NOMO-1 treated with DMSO at 0.1 percent for 48 hours (cell line): ENCODE measurements at regions not wholly inside any gene's neighbourhood (a gene's known extent, or its start where the extent isn't known, plus 50 kb on each side); places are given as distances from the start of the nearest gene placed in this dataset.
A peak's percentile ranks its signal among the peaks of the same experiment; 100 is the strongest.

Experiments
- DNase-seq: peaks from one replicate; lab custom pipeline; 2025; ENCODE audit not compliant: unreplicated experiment; lab: John Stamatoyannopoulos, UW

- no peak for DNase-seq
These were observed 495.3 kb upstream of the RASGRP1 start for GRCh38 chr15:39059917-39060316.

- no peak for DNase-seq
These were observed 497.4 kb upstream of the RASGRP1 start for GRCh38 chr15:39061952-39062464.

DNA sequence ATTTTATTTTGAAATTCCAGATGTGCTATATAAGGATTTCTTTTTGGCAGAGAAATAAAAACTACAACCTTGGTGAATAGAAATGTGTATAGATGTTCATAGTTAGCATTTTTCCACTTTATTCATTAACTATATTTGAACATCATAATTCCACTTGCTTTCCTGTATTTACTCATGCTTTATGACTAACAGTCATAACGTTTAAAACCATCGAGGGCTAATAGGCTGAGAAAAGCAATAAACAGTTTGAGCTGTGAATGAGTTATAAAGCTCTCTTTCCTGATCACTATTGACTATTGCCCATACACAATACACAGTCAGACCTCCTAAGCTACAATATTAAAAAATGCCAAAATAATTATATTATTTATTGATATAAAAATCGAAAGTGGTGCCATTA, 502.1 kb upstream of the RASGRP1 start:
- DNase-seq = no peak

- DNase-seq = no peak
These were observed 506.4 kb upstream of the THBS1 start for GRCh38 chr15:39074341-39074985.

DNA sequence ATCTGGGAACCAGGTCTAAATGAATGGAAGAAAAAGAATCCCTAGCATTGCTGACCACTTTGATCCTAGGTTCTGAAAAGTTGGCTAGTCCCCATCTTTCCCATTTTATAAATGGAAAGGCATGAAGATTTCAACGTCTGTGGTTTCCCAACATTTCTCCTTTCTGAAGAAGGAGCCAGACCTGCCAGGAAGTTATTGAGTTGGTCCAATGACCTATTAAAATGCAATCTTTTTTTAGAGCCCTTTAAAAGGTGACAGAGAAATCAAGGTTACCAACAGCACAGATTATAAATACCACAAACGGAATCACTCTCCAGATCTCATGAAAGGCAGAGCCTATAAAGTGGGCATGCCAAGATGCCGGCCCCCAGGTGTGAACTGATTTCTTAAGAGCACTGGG, 505.6 kb upstream of the THBS1 start:
- DNase-seq = no peak

- peak; percentile 19 for DNase-seq
These were observed 505.0 kb upstream of the THBS1 start for GRCh38 chr15:39075756-39076341.

DNA sequence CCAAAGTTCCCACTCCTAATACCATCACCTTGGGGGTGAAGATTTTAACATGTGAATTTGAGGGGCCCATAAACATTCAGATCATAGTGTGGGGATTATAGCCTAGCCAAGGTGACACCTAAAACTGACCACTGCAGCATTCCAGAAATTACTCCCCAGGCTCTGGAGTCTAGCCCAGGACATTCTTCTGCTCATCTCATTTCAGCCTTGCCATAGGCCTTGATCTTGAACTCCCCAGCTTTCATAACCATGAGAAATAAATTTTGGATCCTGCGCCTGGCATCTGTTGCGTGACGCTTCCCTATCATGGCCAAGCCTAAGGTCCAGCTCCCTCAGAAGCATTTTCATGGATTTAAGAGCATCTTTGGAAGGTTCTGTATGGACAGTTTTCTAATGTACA, 502.9 kb upstream of the THBS1 start:
- DNase-seq = no peak

DNA sequence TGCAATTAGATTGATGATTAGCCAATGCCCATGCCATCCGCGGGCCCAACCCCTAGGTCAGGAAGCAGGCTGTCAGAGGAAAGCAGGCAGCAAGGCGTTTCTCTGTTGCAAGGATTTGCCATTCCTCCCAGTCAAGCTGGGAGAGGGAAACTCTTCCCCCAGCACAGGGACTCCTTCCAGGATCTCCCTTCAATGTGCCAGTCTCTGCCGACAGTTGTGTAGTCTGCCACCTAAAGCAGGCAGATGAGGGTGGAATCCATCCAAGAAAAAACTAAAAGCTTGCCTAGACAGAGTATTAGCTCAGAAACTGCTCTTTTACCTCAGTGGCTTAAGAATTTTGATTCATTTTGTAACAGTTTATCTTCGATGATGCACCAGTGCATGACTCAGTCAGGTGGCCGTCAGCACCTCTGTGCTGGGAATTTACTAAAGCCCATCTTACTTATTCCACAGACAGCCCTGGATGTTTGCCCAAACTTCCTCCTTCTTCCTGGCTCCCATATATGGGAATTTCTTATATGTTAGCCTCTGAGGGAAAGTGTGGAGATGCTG, 501.5 kb upstream of the THBS1 start:
- no peak for DNase-seq

GRCh38 chr15:39083213-39083612, 497.7 kb upstream of the THBS1 start:
- DNase-seq = peak; percentile 87

DNA sequence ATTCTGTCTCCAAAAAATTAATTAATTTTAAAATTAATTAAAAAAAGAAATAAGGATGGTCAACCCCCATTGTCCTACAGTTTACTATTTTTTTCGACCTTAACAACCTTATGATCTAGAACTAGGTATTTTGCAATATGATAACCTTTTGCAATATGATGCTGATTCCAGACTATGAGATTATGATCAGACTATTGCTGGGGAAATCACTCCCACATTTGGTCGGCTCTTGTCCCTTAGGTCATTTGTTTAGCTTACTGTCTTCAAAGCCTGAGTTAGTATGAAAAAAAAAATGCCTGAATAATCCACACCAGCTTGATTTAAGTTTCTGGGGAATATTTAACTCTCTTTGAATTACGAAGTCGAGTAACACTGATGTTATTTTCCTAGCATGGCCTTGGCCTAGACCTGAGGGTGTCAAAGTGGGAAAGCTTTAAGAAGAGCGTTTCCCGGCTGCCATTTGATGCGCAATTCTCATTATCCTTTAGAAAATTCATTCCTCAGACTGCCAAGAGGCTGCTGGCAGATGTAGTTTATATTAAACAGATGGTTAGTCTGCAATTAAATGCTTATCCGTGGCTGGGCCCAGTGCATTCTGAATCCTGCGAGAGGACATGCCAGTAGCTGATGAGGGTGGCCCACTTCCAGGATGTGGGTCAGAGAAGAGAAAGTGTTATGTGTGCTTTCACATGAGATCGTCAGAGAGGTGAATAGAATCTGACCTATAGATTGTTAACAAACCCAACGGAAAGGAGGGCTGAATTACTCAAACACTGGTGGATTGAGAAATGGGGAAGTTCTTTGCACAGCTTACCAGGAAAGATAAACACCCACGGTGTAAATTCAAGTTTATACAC, 496.0 kb upstream of the THBS1 start:
- DNase-seq = peak; percentile 81

GRCh38 chr15:39086641-39087040, 494.2 kb upstream of the THBS1 start:
- DNase-seq = no peak

DNA sequence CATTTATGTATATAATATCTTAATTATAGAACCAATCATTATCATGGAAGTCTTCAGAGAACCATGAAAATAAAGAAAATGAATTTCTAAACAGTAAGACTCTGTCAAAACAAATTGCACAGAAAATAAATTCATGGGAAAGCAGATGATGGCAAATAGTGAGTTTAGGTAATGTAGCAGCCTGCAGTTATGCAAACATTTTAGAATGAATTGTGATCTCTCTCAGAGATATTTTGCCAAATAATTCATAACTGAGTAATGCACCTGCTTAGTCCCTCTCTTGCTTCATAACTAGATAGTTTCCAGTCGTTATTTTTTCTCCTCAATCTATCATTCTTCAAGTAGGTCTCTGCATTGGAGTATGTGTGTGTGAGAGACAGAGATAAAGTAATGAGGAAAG, 492.7 kb upstream of the THBS1 start:
- no peak for DNase-seq

DNA sequence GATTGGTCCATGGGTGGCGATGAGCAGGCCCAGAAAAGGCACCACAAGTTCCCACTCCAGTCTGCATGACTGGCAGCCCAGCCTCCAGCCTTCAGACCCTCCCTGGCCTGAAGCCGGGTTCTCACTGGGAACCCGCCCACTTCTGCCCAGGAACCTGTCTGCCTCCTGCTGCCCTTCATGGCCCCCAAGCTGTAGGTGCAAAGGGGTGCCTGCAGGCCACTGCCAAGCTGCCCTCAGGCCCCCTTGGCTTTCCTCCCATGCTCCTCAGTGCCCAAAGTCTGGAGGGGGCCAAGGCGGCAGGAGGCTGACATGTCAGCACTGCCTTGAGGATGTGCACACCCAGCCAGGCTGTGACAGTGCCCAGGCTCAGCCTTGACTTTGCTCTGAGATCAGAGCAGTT, 488.5 kb upstream of the THBS1 start:
- DNase-seq = no peak

- no peak for DNase-seq
These were observed 488.1 kb upstream of the THBS1 start for GRCh38 chr15:39092761-39093160.

DNA sequence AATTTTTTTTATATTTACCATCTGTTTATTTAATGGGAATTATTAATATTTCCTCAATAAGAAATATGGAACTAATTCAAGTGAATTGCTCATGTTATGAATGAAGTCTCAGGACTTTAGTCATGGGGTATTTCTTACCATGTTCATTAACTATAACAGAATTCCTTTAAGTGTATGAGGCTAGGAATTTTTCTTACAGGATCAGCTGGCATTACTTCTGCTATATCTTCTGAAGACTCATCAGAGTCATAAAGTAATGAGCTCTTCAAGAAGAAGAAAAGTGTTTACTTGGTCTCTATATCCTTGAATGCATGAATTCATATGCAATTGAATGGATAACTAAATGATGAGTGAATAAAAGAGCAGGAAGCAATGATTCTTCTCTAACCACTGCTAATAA, 486.8 kb upstream of the THBS1 start:
- DNase-seq = no peak

- DNase-seq = no peak
These were observed 485.5 kb upstream of the THBS1 start for GRCh38 chr15:39095218-39095879.

DNA sequence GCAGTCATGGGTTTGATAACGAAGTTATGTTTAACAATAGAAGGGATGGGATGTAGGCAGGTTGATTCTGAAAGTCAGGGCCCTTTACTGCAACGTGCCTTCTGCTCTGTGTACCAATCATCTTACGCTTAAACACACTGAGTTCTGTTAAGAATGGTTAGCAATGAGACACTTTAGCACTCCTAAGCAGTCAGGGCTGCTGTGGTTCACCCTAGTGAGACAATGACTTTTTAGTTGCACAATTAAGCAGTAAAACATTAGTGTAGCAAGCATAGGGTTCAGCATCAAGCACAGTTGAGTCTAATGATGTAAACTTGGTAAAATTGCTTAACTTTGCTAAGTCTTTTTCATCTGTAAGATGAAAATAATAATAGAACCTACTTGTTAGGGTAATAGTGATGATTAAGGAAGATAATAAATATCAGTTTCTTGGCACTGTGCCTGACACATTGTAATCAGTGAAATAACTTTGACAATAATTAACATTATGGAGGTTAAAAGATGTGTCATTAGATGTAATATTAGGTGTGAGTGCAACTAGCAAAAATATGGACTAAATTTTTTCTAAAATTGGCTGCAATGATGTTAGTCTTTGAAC, 484.2 kb upstream of the THBS1 start:
- no peak for DNase-seq

DNA sequence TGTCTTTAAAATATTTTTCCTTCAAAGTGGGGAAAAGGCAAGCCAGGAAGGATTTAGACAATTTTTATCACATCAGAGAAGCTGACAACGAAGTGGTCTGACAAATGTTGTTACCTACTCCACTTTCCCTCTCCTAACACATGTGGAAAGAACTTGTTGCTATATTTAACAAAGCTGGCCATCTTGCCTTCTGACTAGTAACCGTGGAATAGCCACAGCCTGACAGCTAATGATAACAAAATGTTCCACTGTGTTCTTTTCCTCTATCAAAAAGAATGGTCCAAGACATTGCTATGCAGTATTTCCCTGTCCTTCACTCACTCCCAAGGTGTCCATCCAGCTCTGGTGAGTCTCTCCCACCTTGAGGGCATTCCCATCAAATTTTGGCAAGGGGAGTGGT, 481.4 kb upstream of the THBS1 start:
- no peak for DNase-seq

GRCh38 chr15:39100106-39100660, 480.7 kb upstream of the THBS1 start:
- no peak for DNase-seq

DNA sequence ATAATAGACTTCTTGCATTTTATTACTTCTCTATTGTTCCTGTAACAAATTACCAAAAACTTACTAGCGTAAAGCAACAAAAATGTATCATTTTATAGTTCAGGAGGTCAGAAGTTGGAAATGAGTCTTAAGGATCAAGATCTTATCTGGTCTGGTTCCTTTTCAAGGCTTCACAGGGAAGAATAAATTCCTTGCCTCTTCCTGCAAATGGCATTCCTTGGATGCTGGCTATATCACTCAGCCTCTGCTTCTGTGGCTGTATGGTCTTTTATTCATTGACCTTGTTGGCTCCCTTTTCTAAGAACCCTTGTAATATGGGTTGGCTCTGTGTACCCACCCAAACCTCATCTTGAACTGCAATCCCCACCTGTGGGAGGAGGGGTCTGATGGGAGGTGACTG, 478.4 kb upstream of the THBS1 start:
- no peak for DNase-seq

GRCh38 chr15:39106950-39107349, 473.9 kb upstream of the THBS1 start:
- no peak for DNase-seq
